OCI-LY7 (cell line): ENCODE measurements at regions not wholly inside any gene's neighbourhood (a gene's known extent, or its start where the extent isn't known, plus 50 kb on each side); places are given as distances from the start of the nearest gene placed in this dataset.

Source experiments
- BruUV-seq: library from RNA; stranded (reverse); fragments of 400-500 nt; replicated peaks from 2 replicates; lab custom pipeline; 2021; lab: Mats Ljungman, UMichigan
- CTCF ChIA-PET: fragments of 300-600 bp; sonication (Branson Sonifier 250); formaldehyde crosslinking; loops from one replicate; lab custom pipeline; 2022; ENCODE audit warnings: antibody characterized with exemption; ENCODE audit not compliant: unreplicated experiment; lab: Charles Lee
- POLR2A ChIA-PET: fragments of 300-600 bp; sonication (Branson Sonifier 250); formaldehyde crosslinking; loops from one replicate; lab custom pipeline; 2022; ENCODE audit warnings: antibody characterized with exemption; lab: Charles Lee
- DNase-seq: peaks from one replicate; pipeline ENCODE4 v3.0.0-alpha.2; 2015; ENCODE audit warnings: low spot score
- H2AFZ ChIP-seq: fragments of 200-600 bp; sonication (generic), shearing (Covaris generic); 2 replicates; pipeline ENCODE4 v1.6.1; 2014; ENCODE audit warnings: mild to moderate bottlenecking, antibody characterized with exemption, low read length, moderate library complexity
- H3K27ac ChIP-seq: fragments of 200-600 bp; sonication (generic); 2 replicates; pipeline ENCODE4 v1.5.1; 2014; ENCODE audit warnings: mixed run types, low read depth, mild to moderate bottlenecking, moderate library complexity, low read length, inconsistent platforms; ENCODE audit not compliant: poor library complexity, severe bottlenecking
- H3K36me3 ChIP-seq: fragments of 200-600 bp; sonication (generic); 2 replicates; pipeline ENCODE4 v1.6.1; 2014; ENCODE audit warnings: mild to moderate bottlenecking, antibody characterized with exemption, low read length, moderate library complexity, mixed read lengths; ENCODE audit not compliant: insufficient read depth
- H3K4me1 ChIP-seq: fragments of 200-600 bp; sonication (generic); 2 replicates; pipeline ENCODE4 v1.5.1; 2014; ENCODE audit warnings: mild to moderate bottlenecking, low read length; ENCODE audit not compliant: insufficient read depth, poor library complexity, severe bottlenecking
- H3K4me2 ChIP-seq: fragments of 200-600 bp; sonication (generic); 2 replicates; pipeline ENCODE4 v1.6.1; 2014; ENCODE audit warnings: mild to moderate bottlenecking, low read length
- H3K4me3 ChIP-seq: fragments of 200-600 bp; sonication (generic); 2 replicates; pipeline ENCODE4 v1.5.1; 2014; ENCODE audit warnings: mild to moderate bottlenecking, low read depth, low read length; ENCODE audit not compliant: poor library complexity, severe bottlenecking
- H3K79me2 ChIP-seq: fragments of 200-600 bp; sonication (generic); 2 replicates; pipeline ENCODE4 v1.6.1; 2016; ENCODE audit warnings: low read depth, mild to moderate bottlenecking, low read length, moderate library complexity, mixed read lengths; ENCODE audit not compliant: insufficient read depth
- H3K9me2 ChIP-seq: fragments of 200-600 bp; sonication (generic); 2 replicates; pipeline ENCODE4 v1.6.1; 2016; ENCODE audit warnings: mild to moderate bottlenecking, low read length, mixed read lengths; ENCODE audit not compliant: insufficient read depth
- H3K9me3 ChIP-seq: fragments of 200-600 bp; sonication (generic); 2 replicates; pipeline ENCODE4 v1.6.1; 2014; ENCODE audit warnings: mild to moderate bottlenecking, mixed run types, low read length, mixed read lengths
- H4K20me1 ChIP-seq: fragments of 200-600 bp; sonication (generic); 2 replicates; pipeline ENCODE4 v1.6.1; 2014; ENCODE audit warnings: mild to moderate bottlenecking, antibody characterized with exemption, low read length, moderate library complexity, mixed read lengths; ENCODE audit not compliant: insufficient read depth
- EZH2phosphoT487 ChIP-seq: fragments of 200-600 bp; sonication (generic); IDR thresholded peaks from 2 replicates; pipeline ENCODE4 v1.6.1; 2018; ENCODE audit warnings: low read depth, borderline replicate concordance, mild to moderate bottlenecking, mixed run types, antibody characterized with exemption, low read length, moderate library complexity, mixed read lengths
- intact Hi-C: fragments of 100-400 bp; cut with micrococcal nuclease; formaldehyde crosslinking; loops from one replicate; pipeline ENCODE4 v1.10.0; 2022; ENCODE audit not compliant: unreplicated experiment
- TF ChIP-seq, protein P1 (sequence below): fragments of 200-600 bp; sonication (generic); conservative IDR thresholded peaks from 2 replicates; pipeline ENCODE4 v1.5.1; 2014; ENCODE audit warnings: mild to moderate bottlenecking, antibody characterized with exemption, low read length, moderate library complexity, mixed read lengths

DNA sequence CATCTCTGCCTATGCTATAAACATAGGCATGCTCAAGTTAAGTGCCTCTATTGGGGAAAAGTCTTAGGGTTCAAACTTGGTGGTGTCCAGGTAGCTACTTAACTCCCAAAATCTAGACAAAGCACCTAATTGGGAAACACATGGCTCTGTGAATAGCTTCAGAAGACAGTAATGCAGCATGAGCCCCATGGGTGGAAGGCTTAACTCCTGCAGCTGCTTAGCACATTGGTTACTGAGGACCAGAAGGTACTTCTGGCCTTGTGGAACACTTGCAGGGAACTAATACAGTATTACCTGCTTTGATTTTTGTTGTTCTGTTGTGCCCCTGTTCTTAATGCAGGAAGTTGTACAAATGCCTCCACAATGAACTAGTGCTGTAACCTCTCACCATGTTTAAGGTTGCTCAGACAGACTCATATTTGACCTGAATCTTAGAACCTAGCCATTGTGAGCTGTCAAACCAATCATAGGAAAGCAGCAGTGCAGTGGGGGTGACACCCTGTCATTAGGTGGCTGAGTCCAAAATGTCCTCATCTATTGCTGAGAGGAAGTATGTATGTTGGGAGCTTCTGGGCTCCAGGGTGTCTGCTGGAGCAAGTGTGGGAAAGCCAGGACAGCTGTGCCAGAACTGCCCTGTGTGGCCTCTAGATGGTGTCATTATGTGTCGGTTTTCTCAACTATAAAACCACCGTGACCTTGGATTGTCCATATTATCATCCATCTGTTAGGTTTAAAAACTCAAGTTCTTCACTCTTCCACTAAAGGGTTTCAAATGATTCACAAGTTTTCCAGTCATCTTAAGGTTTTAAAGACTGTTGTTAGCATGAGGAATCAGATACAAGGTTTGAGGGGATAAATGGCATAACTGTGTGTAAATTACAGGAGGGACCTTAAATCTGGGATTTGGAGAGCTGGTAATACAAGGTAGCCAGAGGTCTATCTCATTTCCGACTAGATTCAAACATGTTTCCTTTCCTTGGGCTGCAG lies 69.9 kb upstream of the WDR1 start:
- H3K4me3 ChIP-seq = no peak overlapping the region
- CTCF ChIA-PET = no interaction called here
- no peaks in the 10 kb centered on the region for H4K20me1 ChIP-seq
- H3K4me2 ChIP-seq = no peak overlapping the region
- H3K27ac ChIP-seq = no peak overlapping the region
- TF ChIP-seq, protein P1, sequence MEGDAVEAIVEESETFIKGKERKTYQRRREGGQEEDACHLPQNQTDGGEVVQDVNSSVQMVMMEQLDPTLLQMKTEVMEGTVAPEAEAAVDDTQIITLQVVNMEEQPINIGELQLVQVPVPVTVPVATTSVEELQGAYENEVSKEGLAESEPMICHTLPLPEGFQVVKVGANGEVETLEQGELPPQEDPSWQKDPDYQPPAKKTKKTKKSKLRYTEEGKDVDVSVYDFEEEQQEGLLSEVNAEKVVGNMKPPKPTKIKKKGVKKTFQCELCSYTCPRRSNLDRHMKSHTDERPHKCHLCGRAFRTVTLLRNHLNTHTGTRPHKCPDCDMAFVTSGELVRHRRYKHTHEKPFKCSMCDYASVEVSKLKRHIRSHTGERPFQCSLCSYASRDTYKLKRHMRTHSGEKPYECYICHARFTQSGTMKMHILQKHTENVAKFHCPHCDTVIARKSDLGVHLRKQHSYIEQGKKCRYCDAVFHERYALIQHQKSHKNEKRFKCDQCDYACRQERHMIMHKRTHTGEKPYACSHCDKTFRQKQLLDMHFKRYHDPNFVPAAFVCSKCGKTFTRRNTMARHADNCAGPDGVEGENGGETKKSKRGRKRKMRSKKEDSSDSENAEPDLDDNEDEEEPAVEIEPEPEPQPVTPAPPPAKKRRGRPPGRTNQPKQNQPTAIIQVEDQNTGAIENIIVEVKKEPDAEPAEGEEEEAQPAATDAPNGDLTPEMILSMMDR = peak; percentile 31; the same call in 1 of the 2 replicates
- no peak for TF ChIP-seq EZH2phosphoT487
- POLR2A ChIA-PET = interaction anchor here (1.0 kb wide), 1 partner anchor 16 kb away, joined by 3 read pairs; no protein-coding TSS in a partner anchor
- no peaks in the 10 kb centered on the region for H3K4me1 ChIP-seq
- H2AFZ ChIP-seq = no peak overlapping the region
- no peak for DNase-seq
- H3K36me3 ChIP-seq = no peaks in the 10 kb centered on the region
- intact Hi-C loops = no loop called here
- no peaks in the 10 kb centered on the region for H3K79me2 ChIP-seq
- H3K9me3 ChIP-seq = no peaks in the 10 kb centered on the region
- no peaks in the 10 kb centered on the region for H3K9me2 ChIP-seq
- BruUV-seq = no TSS peak

DNA sequence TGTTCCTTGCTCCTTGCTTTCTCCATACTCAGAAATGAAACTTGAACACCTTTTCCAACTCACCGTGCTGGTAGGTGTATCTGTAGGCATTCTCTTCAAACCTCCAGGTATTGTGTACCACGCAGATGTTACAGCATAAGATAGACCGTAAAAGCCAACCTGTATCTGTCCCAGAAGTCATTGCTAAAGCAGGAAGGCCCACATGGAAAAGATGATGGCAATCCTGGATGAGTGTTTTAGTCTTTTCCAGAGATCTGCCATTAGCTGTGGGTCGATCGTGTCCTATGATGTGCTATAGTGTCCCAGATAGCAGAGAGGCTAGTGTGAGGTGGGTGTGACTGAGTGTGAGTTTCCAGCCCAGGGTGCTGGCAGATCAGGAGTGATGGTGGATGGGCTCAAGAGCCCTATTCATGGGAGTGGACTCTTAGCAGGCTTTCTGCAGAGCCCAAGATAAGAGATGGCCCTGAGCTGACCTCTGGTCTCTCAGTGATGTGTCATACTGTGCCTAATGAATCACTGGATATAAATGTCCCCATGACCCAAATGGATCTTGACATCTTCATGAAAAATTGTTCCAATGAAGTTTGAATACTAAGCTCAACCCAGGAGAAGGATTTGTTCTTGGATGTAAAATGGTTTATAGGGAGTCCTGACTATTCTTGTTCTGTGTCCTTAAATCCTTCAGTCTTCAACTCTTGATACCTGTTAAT lies 69.1 kb upstream of the WDR1 start:
- TF ChIP-seq EZH2phosphoT487 = no peak
- TF ChIP-seq, protein P1 = no peak
- Histone ChIP-seq H3K4me1 (no peaks in the 10 kb centered on the region), H3K79me2 (no peaks in the 10 kb centered on the region), H3K27ac (no peak overlapping the region), H4K20me1 (no peaks in the 10 kb centered on the region), H3K4me3 (no peak overlapping the region), H3K9me3 (no peaks in the 10 kb centered on the region), H3K4me2 (no peak overlapping the region), H3K36me3 (no peaks in the 10 kb centered on the region), H3K9me2 (no peaks in the 10 kb centered on the region), H2AFZ (no peak overlapping the region)
- CTCF ChIA-PET = no interaction called here
- POLR2A ChIA-PET = interaction anchor here (1.0 kb wide), 1 partner anchor 15 kb away, joined by 3 read pairs; no protein-coding TSS in a partner anchor
- no TSS peak for BruUV-seq
- no peak for DNase-seq
- intact Hi-C loops = no loop called here
